ENCODE measurements at regions not wholly inside any gene's neighbourhood (a gene's known extent, or its start where the extent isn't known, plus 50 kb on each side); places are given as distances from the start of the nearest gene placed in this dataset.

DNA sequence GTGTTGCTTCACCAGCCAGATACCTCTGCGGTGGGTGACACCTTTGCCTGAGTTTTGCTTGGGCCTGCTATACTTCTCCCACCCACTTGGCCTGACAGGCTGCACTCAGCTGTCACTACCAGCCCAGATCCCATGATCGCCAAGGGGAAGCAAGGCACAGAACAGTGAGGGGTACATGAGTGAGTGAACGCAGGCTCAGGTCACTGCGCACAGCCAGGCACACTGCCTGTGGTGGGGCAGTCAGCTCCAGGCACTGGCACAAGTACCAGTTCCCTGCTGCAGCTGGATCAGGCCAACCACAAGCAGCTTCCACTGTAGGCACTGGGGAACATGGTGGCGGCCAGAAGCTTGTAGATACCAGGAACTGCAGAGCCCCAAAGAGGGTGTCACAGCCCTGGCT lies 441.9 kb upstream of the GRM3 start:
- TF ChIP-seq NRF1 (IDR thresholded peaks at IDR 0.05; ENCODE audit: low read depth, low read length) = no peak
- TF ChIP-seq CTCF (IDR thresholded peaks at IDR 0.05; ENCODE audit: control extremely low read depth in 1 of 3, insufficient read depth in 1 of 3, low read depth in 1 of 3, low read length in 3 of 3) = no peak

Data from H1 (cell line).